SK-N-SH (cell line): ENCODE measurements at regions not wholly inside any gene's neighbourhood (a gene's known extent, or its start where the extent isn't known, plus 50 kb on each side); places are given as distances from the start of the nearest gene placed in this dataset.

Experiments
- CTCF ChIA-PET: fragments of 300-600, 350-600 bp; formaldehyde crosslinking; extraction: SDS; loops from one replicate; lab custom pipeline; 2021; lab: Yijun Ruan, JAX
- POLR2A ChIA-PET: fragments of 350-600 bp; sonication (Branson Sonifier 250); formaldehyde crosslinking; extraction: SDS; loops from one replicate; lab custom pipeline; 2020; ENCODE audit warnings: antibody characterized with exemption, inconsistent platforms; lab: Yijun Ruan, JAX
- DNase-seq: peaks from one replicate; pipeline ENCODE4 v3.0.0; 2012
- H2AFZ ChIP-seq: fragments of 200-600 bp; sonication (generic); 2 replicates; pipeline ENCODE4 v1.8.1; 2016; ENCODE audit warnings: antibody characterized with exemption, mild to moderate bottlenecking, low read depth
- H3F3A ChIP-seq: fragments of 200-600 bp; sonication (generic); replicated peaks from 2 replicates; pipeline ENCODE3; 2016; ENCODE audit warnings: antibody characterized with exemption, mild to moderate bottlenecking; ENCODE audit not compliant: insufficient read depth
- H3K27ac ChIP-seq, 2 experiments: fragments of 200-500 bp in 1 of 2; fragments of 200-600 bp in 1 of 2; sonication (Bioruptor generic) in 1 of 2; sonication (generic), shearing (Covaris generic) in 1 of 2; 2 replicates each; pipeline versions ENCODE4 v1.5.1 to v1.6.1; 2014 to 2016; ENCODE audit warnings: low read depth in 2 of 2, inconsistent platforms in 1 of 2, low read length in 1 of 2, mild to moderate bottlenecking in 1 of 2, mixed read lengths in 1 of 2
- H3K27me3 ChIP-seq: fragments of 200-600 bp; sonication (generic), shearing (Covaris generic); 2 replicates; pipeline ENCODE4 v1.6.1; 2016; ENCODE audit warnings: mixed run types; ENCODE audit not compliant: insufficient read depth
- H3K36me3 ChIP-seq, 2 experiments: fragments of 200-500 bp in 1 of 2; fragments of 200-600 bp in 1 of 2; sonication (Bioruptor generic) in 1 of 2; sonication (generic) in 1 of 2; replicated peaks in 1 of 2; 2 replicates each; pipeline versions ENCODE3 to v1.5.1; 2014 to 2016; ENCODE audit warnings: low read length in 1 of 2, mild to moderate bottlenecking in 1 of 2; ENCODE audit not compliant: insufficient read depth in 2 of 2, control insufficient read depth in 1 of 2
- H3K4me1 ChIP-seq, 2 experiments: fragments of 200-500 bp in 1 of 2; fragments of 200-600 bp in 1 of 2; sonication (Bioruptor generic) in 1 of 2; sonication (generic), shearing (Covaris generic) in 1 of 2; 2 replicates each; pipeline versions ENCODE4 v1.5.1 to v1.6.1; 2014 to 2016; ENCODE audit warnings: low read depth in 1 of 2, low read length in 1 of 2, mixed run types in 1 of 2; ENCODE audit not compliant: insufficient read depth in 2 of 2, control insufficient read depth in 1 of 2
- H3K4me2 ChIP-seq: fragments of 200-600 bp; sonication (generic), shearing (Covaris generic); 2 replicates; pipeline ENCODE4 v1.6.1; 2017; ENCODE audit warnings: mixed run types
- H3K4me3 ChIP-seq, 2 experiments: fragments of 200-500 bp in 1 of 2; fragments of 200-600 bp in 1 of 2; sonication (Bioruptor generic) in 1 of 2; sonication (generic), shearing (Covaris generic) in 1 of 2; 2 replicates each; pipeline versions ENCODE4 v1.5.1 to v1.8.1; 2014 to 2016; ENCODE audit warnings: low read depth in 2 of 2, inconsistent platforms in 1 of 2, low read length in 1 of 2, mild to moderate bottlenecking in 1 of 2, mixed read lengths in 1 of 2, moderate library complexity in 1 of 2
- H3K79me2 ChIP-seq: fragments of 200-600 bp; sonication (generic); 2 replicates; pipeline ENCODE4 v1.8.1; 2017; ENCODE audit warnings: mild to moderate bottlenecking; ENCODE audit not compliant: insufficient read depth
- H3K9ac ChIP-seq: fragments of 200-600 bp; sonication (generic); 2 replicates; pipeline ENCODE4 v1.6.1; 2017; ENCODE audit warnings: mixed run types
- H3K9me2 ChIP-seq: fragments of 200-600 bp; sonication (generic); 2 replicates; pipeline ENCODE4 v1.6.1; 2017; ENCODE audit warnings: mixed run types
- H3K9me3 ChIP-seq: fragments of 200-600 bp; sonication (generic); 2 replicates; pipeline ENCODE4 v1.6.1; 2017; ENCODE audit warnings: mixed run types, mild to moderate bottlenecking, moderate library complexity
- H4K20me1 ChIP-seq: fragments of 200-600 bp; sonication (generic); 2 replicates; pipeline ENCODE4 v1.6.1; 2017; ENCODE audit warnings: mild to moderate bottlenecking, mixed run types; ENCODE audit not compliant: insufficient read depth
- CHD2 ChIP-seq: fragments of 150-350 bp; IDR thresholded peaks from 2 replicates; pipeline ENCODE4 v1.6.1; 2018; ENCODE audit warnings: low read length; ENCODE audit not compliant: partially characterized antibody
- CTCF ChIP-seq: fragments of 200-600 bp; sonication (generic); IDR thresholded peaks from 2 replicates; pipeline ENCODE4 v1.6.1; 2017; ENCODE audit warnings: antibody characterized with exemption, mild to moderate bottlenecking, moderate library complexity
- EP300 ChIP-seq, 2 experiments: IDR thresholded peaks; 2 replicates each; pipeline versions ENCODE4 v1.4.0 to v1.6.1; 2012; ENCODE audit warnings: borderline replicate concordance in 1 of 2, low read depth in 1 of 2, low read length in 1 of 2
- EZH2phosphoT487 ChIP-seq: fragments of 200-600 bp; sonication (generic); IDR thresholded peaks from 2 replicates; pipeline ENCODE4 v1.6.1; 2017; ENCODE audit warnings: low read depth, mixed run types, mild to moderate bottlenecking, antibody characterized with exemption, moderate library complexity, borderline replicate concordance
- FOXJ3 ChIP-seq: sonication (generic); formaldehyde crosslinking; IDR thresholded peaks from 2 replicates; pipeline ENCODE4 v1.5.1; 2020; ENCODE audit warnings: mild to moderate bottlenecking, missing genetic modification reagents
- MEF2A ChIP-seq: IDR thresholded peaks from 2 replicates; pipeline ENCODE4 v1.4.0; 2012; ENCODE audit warnings: low read depth, borderline replicate concordance
- MXI1 ChIP-seq: IDR thresholded peaks from 2 replicates; pipeline ENCODE4 v1.6.1; 2012; ENCODE audit warnings: mild to moderate bottlenecking, low read depth, low read length, improper control_type of control experiment
- NFIC ChIP-seq: IDR thresholded peaks from 2 replicates; pipeline ENCODE4 v1.4.0; 2012; ENCODE audit warnings: borderline replicate concordance
- NRF1 ChIP-seq: IDR thresholded peaks from 2 replicates; pipeline ENCODE4 v1.6.1; 2012; ENCODE audit warnings: low read depth, mild to moderate bottlenecking, low read length
- RAD21 ChIP-seq: IDR thresholded peaks from 2 replicates; pipeline ENCODE4 v1.6.1; 2012; ENCODE audit warnings: mild to moderate bottlenecking, low read length
- RCOR1 ChIP-seq: fragments of 150-350 bp; IDR thresholded peaks from 2 replicates; pipeline ENCODE4 v1.6.1; 2017; ENCODE audit warnings: antibody characterized with exemption, low read length
- REST ChIP-seq: IDR thresholded peaks from 2 replicates; pipeline ENCODE4 v1.6.1; 2012; ENCODE audit warnings: mild to moderate bottlenecking, low read depth, low read length, moderate library complexity
- TCF12 ChIP-seq: IDR thresholded peaks from 2 replicates; pipeline ENCODE4 v1.4.0; 2012
- YY1 ChIP-seq: IDR thresholded peaks from 2 replicates; pipeline ENCODE4 v1.4.0; 2012; ENCODE audit warnings: low read depth, mild to moderate bottlenecking
- WGBS: methylation state at CpG from one replicate; pipeline ENCODE4 v1.1.6; 2017; ENCODE audit warnings: low lambda C conversion rate; 5-methylcytosine and 5-hydroxymethylcytosine counted together

DNA sequence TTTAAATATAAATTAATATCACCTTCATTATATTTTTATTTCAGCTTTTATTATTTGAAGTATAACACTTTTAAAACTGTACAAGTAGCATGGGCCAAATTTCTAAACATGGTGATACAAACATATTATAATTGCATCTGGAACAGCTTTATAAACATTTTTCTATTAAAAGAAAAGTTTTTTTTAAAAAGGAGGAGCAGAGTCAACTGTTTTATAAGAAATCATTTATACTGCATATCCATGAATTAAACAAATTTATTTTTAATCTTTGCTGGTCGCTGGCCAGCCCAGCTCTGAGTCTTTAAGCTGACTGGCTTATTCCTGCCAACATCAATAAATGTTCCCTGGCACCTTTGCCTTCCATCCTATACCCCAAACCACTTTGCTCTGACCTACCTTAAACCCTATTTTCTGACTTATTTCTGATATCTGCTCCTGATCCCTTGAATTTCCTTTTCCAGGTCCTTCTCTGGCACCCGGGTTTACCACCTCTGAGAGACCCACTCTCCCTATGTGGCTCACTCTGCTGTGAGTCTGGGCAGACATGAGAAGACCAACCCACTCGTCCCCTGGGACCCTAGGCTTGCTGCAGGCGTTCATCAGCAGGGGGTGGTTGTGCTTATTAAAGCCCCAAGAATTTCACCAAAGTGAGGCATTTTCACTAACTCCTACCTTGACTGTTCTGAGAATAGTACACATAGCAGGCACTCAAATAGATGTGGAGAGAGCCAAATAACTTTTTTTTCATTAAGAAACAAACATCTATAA, 220.3 kb downstream of the KLF12 start:
- Histone ChIP-seq H2AFZ (no peak overlapping the region), H3K27me3 (no peaks in the 10 kb centered on the region), H3K9me2 (no peaks in the 10 kb centered on the region; the same call in 1 of the 2 replicates), H3K27ac (no peak overlapping the region), H3K9ac (no peak overlapping the region), H3K36me3 (no peaks in the 10 kb centered on the region), H3K4me1 (peaks cover 8 to 17% of the 10 kb centered on the region in 2 experiments), H4K20me1 (no peaks in the 10 kb centered on the region), H3K4me2 (no peak overlapping the region), H3K4me3 (no peak overlapping the region), H3F3A (no peaks in the 10 kb centered on the region), H3K79me2 (no peaks in the 10 kb centered on the region; the same call in 1 of the 2 replicates), H3K9me3 (no peaks in the 10 kb centered on the region)
- CTCF ChIA-PET = interaction anchor here (0.8 to 1.6 kb wide), 2 partner anchors 16 to 1306 kb away, joined by 3 to 4 read pairs; no protein-coding TSS in a partner anchor
- 84% methylated on average over 4 of the region's 4 CpGs for WGBS
- POLR2A ChIA-PET = no interaction called here
- no peak for TF ChIP-seq CHD2
- no peak for TF ChIP-seq CTCF
- TF ChIP-seq NRF1 = no peak
- no peak for TF ChIP-seq REST
- TF ChIP-seq RAD21 = no peak
- TF ChIP-seq EP300 (IDR thresholded peaks at IDR 0.05; ENCODE audit: borderline replicate concordance in 1 of 2, low read depth in 1 of 2, low read length in 1 of 2) = no peak
- no peak for TF ChIP-seq MEF2A
- no peak for TF ChIP-seq YY1
- no peak for TF ChIP-seq RCOR1
- no peak for TF ChIP-seq TCF12
- TF ChIP-seq NFIC = no peak
- no peak for TF ChIP-seq EZH2phosphoT487
- no peak for TF ChIP-seq MXI1
- TF ChIP-seq FOXJ3 (CRISPR knock-in tag) = no peak
- no peak for DNase-seq
